IMR-90 (cell line): ENCODE measurements at regions not wholly inside any gene's neighbourhood (a gene's known extent, or its start where the extent isn't known, plus 50 kb on each side); places are given as distances from the start of the nearest gene placed in this dataset.

ENCODE experiments used
- ATAC-seq: fragments of 200-7000 bp; cut with Tn5 transposase; 2 replicates; pipeline ENCODE4 v1.9.1; 2020; ENCODE audit warnings: low read depth, mild to moderate bottlenecking, moderate library complexity
- BruUV-seq: library from RNA; stranded (reverse); fragments of 400-500 nt; replicated peaks from 2 replicates; lab custom pipeline; 2021; lab: Mats Ljungman, UMichigan
- CTCF ChIA-PET: fragments of 300-600 bp; formaldehyde crosslinking; extraction: SDS; loops from one replicate; lab custom pipeline; 2021; ENCODE audit warnings: antibody characterized with exemption; lab: Yijun Ruan, JAX
- POLR2A ChIA-PET: fragments of 300-600 bp; sonication (Branson Sonifier 250); formaldehyde crosslinking; loops from one replicate; lab custom pipeline; 2022; ENCODE audit warnings: antibody characterized with exemption; ENCODE audit not compliant: unreplicated experiment; lab: Charles Lee
- DNase-seq: peaks from one replicate; pipeline ENCODE4 v3.0.0; 2013
- H2AFZ ChIP-seq: replicated peaks from 2 replicates; pipeline ENCODE3; 2013; ENCODE audit warnings: low read length, mild to moderate bottlenecking; ENCODE audit not compliant: poor library complexity
- H2AK5ac ChIP-seq: 2 replicates; pipeline ENCODE4 v1.6.1; 2013; ENCODE audit warnings: low read depth, low read length, inconsistent platforms
- H2AK9ac ChIP-seq: replicated peaks from 2 replicates; pipeline ENCODE3; 2013; ENCODE audit warnings: mild to moderate bottlenecking, low read depth, low read length, moderate library complexity; ENCODE audit not compliant: poor library complexity
- H2BK120ac ChIP-seq: 2 replicates; pipeline ENCODE4 v1.6.1; 2013; ENCODE audit warnings: low read depth, low read length, inconsistent platforms
- H2BK15ac ChIP-seq: 3 replicates; pipeline ENCODE4 v1.6.1; 2013; ENCODE audit warnings: low read depth, low read length, inconsistent platforms
- H2BK20ac ChIP-seq: 2 replicates; pipeline ENCODE4 v1.6.1; 2013; ENCODE audit warnings: low read depth, mild to moderate bottlenecking, inconsistent platforms, low read length, moderate library complexity
- H2BK5ac ChIP-seq: 2 replicates; pipeline ENCODE4 v1.6.1; 2013; ENCODE audit warnings: mild to moderate bottlenecking, low read depth, low read length, inconsistent platforms; ENCODE audit not compliant: poor library complexity, severe bottlenecking
- H3K14ac ChIP-seq: replicated peaks from 2 replicates; pipeline ENCODE4 v1.6.1; 2013; ENCODE audit warnings: low read depth, low read length, inconsistent platforms
- H3K18ac ChIP-seq: 2 replicates; pipeline ENCODE4 v1.6.1; 2013; ENCODE audit warnings: low read depth, low read length, control low read depth
- H3K23ac ChIP-seq: 2 replicates; pipeline ENCODE4 v1.6.1; 2013; ENCODE audit warnings: low read depth, low read length, inconsistent platforms
- H3K27ac ChIP-seq: 2 replicates; pipeline ENCODE4 v1.5.1; 2013; ENCODE audit warnings: mild to moderate bottlenecking, control low read depth, low read length; ENCODE audit not compliant: insufficient read depth
- H3K27me3 ChIP-seq: 2 replicates; pipeline ENCODE4 v1.6.1; 2013; ENCODE audit warnings: low read length; ENCODE audit not compliant: control insufficient read depth, insufficient read depth
- H3K36me3 ChIP-seq: 2 replicates; pipeline ENCODE4 v1.6.1; 2013; ENCODE audit warnings: low read length, mixed read lengths; ENCODE audit not compliant: control insufficient read depth, insufficient read depth
- H3K4ac ChIP-seq: 2 replicates; pipeline ENCODE4 v1.6.1; 2013; ENCODE audit warnings: low read depth, low read length, inconsistent platforms
- H3K4me1 ChIP-seq: 2 replicates; pipeline ENCODE4 v1.6.1; 2013; ENCODE audit warnings: low read length, mixed read lengths; ENCODE audit not compliant: control insufficient read depth, insufficient read depth
- H3K4me2 ChIP-seq: 2 replicates; pipeline ENCODE4 v1.6.1; 2013; ENCODE audit warnings: low read depth, mild to moderate bottlenecking, control low read depth, low read length, moderate library complexity
- H3K4me3 ChIP-seq: 2 replicates; pipeline ENCODE4 v1.5.1; 2013; ENCODE audit warnings: low read depth, mild to moderate bottlenecking, control low read depth, low read length, moderate library complexity; ENCODE audit not compliant: insufficient read depth
- H3K56ac ChIP-seq: 2 replicates; pipeline ENCODE4 v1.6.1; 2013; ENCODE audit warnings: low read length, inconsistent platforms; ENCODE audit not compliant: insufficient read depth; ENCODE audit errors: extremely low read depth
- H3K79me1 ChIP-seq, 2 experiments: 2 replicates each; pipeline ENCODE4 v1.6.1; 2013; ENCODE audit warnings: low read length in 2 of 2, inconsistent platforms in 1 of 2, low read depth in 1 of 2
- H3K9ac ChIP-seq: 2 replicates; pipeline ENCODE4 v1.6.1; 2013; ENCODE audit warnings: low read depth, low read length, control low read depth
- H3K9me1 ChIP-seq: 2 replicates; pipeline ENCODE4 v1.6.1; 2013; ENCODE audit warnings: low read length, inconsistent platforms; ENCODE audit not compliant: insufficient read depth
- H3K9me3 ChIP-seq: 2 replicates; pipeline ENCODE4 v1.6.1; 2013; ENCODE audit warnings: low read length; ENCODE audit not compliant: control insufficient read depth, insufficient read depth
- H4K20me1 ChIP-seq: 2 replicates; pipeline ENCODE4 v1.6.1; 2013; ENCODE audit warnings: low read length, inconsistent platforms; ENCODE audit not compliant: insufficient read depth
- H4K5ac ChIP-seq: 2 replicates; pipeline ENCODE4 v1.6.1; 2013; ENCODE audit warnings: mild to moderate bottlenecking, low read depth, low read length, control low read depth
- H4K8ac ChIP-seq, 2 experiments: 2 replicates each; pipeline ENCODE4 v1.6.1; 2013; ENCODE audit warnings: low read depth in 2 of 2, low read length in 2 of 2, control low read depth in 1 of 2, inconsistent platforms in 1 of 2
- H4K91ac ChIP-seq: 2 replicates; pipeline ENCODE4 v1.6.1; 2013; ENCODE audit warnings: low read depth, low read length, inconsistent platforms; ENCODE audit not compliant: insufficient read depth
- BHLHE40 ChIP-seq: fragments of 150-350 bp; IDR thresholded peaks from 2 replicates; pipeline ENCODE4 v1.6.1; 2016; ENCODE audit warnings: mild to moderate bottlenecking, low read depth, low read length
- CEBPB ChIP-seq: IDR thresholded peaks from 2 replicates; pipeline ENCODE4 v1.6.1; 2012; ENCODE audit warnings: low read depth, low read length, improper control_type of control experiment
- CHD1 ChIP-seq: IDR thresholded peaks from 2 replicates; pipeline ENCODE4 v1.6.1; 2012; ENCODE audit warnings: low read depth, low read length, improper control_type of control experiment
- CTCF ChIP-seq: conservative IDR thresholded peaks from 2 replicates; pipeline ENCODE4 v1.5.1; 2012; ENCODE audit warnings: mild to moderate bottlenecking, low read depth, low read length, improper control_type of control experiment
- ELK1 ChIP-seq: fragments of 150-350 bp; IDR thresholded peaks from 2 replicates; pipeline ENCODE4 v1.6.1; 2016; ENCODE audit warnings: low read depth, mild to moderate bottlenecking, low read length, moderate library complexity, borderline replicate concordance
- FOS ChIP-seq: fragments of 150-350 bp; IDR thresholded peaks from 2 replicates; pipeline ENCODE4 v1.6.1; 2016; ENCODE audit warnings: low read depth, low read length
- MAFK ChIP-seq: IDR thresholded peaks from 2 replicates; pipeline ENCODE4 v1.6.1; 2012; ENCODE audit warnings: low read depth, low read length, improper control_type of control experiment
- MAZ ChIP-seq: IDR thresholded peaks from 2 replicates; pipeline ENCODE4 v1.6.1; 2012; ENCODE audit warnings: low read depth, mild to moderate bottlenecking, low read length, improper control_type of control experiment, moderate library complexity, borderline replicate concordance
- MXI1 ChIP-seq: IDR thresholded peaks from 2 replicates; pipeline ENCODE4 v1.6.1; 2012; ENCODE audit warnings: low read depth, mild to moderate bottlenecking, low read length, moderate library complexity, borderline replicate concordance
- NFE2L2 ChIP-seq: fragments of 150-350 bp; IDR thresholded peaks from 2 replicates; pipeline ENCODE4 v1.6.1; 2016; ENCODE audit warnings: low read depth, mild to moderate bottlenecking, low read length
- POLR2A ChIP-seq: IDR thresholded peaks from 2 replicates; pipeline ENCODE4 v1.6.1; 2012; ENCODE audit warnings: mild to moderate bottlenecking, low read depth, low read length
- RAD21 ChIP-seq: IDR thresholded peaks from 2 replicates; pipeline ENCODE4 v1.6.1; 2012; ENCODE audit warnings: low read length, improper control_type of control experiment
- RCOR1 ChIP-seq: IDR thresholded peaks from 2 replicates; pipeline ENCODE4 v1.6.1; 2012; ENCODE audit warnings: mild to moderate bottlenecking, low read length, improper control_type of control experiment; ENCODE audit not compliant: insufficient replicate concordance
- RFX5 ChIP-seq: IDR thresholded peaks from 2 replicates; pipeline ENCODE4 v1.8.0; 2012; ENCODE audit warnings: low read depth, mild to moderate bottlenecking, low read length, moderate library complexity
- SMC3 ChIP-seq: fragments of 150-350 bp; IDR thresholded peaks from 2 replicates; pipeline ENCODE4 v1.6.1; 2016; ENCODE audit warnings: low read depth, mild to moderate bottlenecking, antibody characterized with exemption, low read length, moderate library complexity
- USF2 ChIP-seq: fragments of 150-350 bp; IDR thresholded peaks from 2 replicates; pipeline ENCODE4 v1.6.1; 2017; ENCODE audit warnings: mild to moderate bottlenecking, antibody characterized with exemption, low read length, low read depth
- WGBS, 2 experiments: methylation state at CpG; one replicate each; pipeline versions ENCODE4 v1.1.5 to v1.1.7; 2013; ENCODE audit warnings: missing lambda C conversion rate in 2 of 2; ENCODE audit not compliant: insufficient read length in 1 of 2; ENCODE audit errors: extremely low coverage in 2 of 2; 5-methylcytosine and 5-hydroxymethylcytosine counted together
- dilution Hi-C: fragments of 300-500 bp; cut with HindIII; formaldehyde crosslinking; loops from one replicate; pipeline ENCODE4 v1.14.3; 2018; ENCODE audit warnings: low sequenced_read_pairs; ENCODE audit not compliant: unreplicated experiment
- in situ Hi-C: fragments of 300-500 bp; cut with MboI; formaldehyde crosslinking; loops from 3 replicates; pipeline ENCODE4 v1.14.3; 2019; ENCODE audit warnings: low sequenced_read_pairs, inconsistent platforms, mixed read lengths
- intact Hi-C: fragments of 100-400 bp; cut with micrococcal nuclease; formaldehyde crosslinking; loops from 2 replicates; pipeline ENCODE4 v1.10.0; 2022

- Histone ChIP-seq H3K4me2 (no peak overlapping the region), H4K91ac (no peak overlapping the region), H2BK15ac (no peak overlapping the region), H3K56ac (no peak overlapping the region), H4K8ac (no peak overlapping the region), H3K4me3 (no peak overlapping the region), H4K20me1 (no peaks in the 10 kb centered on the region), H4K5ac (no peak overlapping the region), H2BK5ac (no peak overlapping the region), H3K9ac (no peak overlapping the region), H2AK5ac (no peak overlapping the region), H3K79me1 (no peaks in the 10 kb centered on the region), H3K27ac (no peak overlapping the region), H3K9me1 (no peaks in the 10 kb centered on the region), H3K36me3 (no peaks in the 10 kb centered on the region), H3K23ac (no peak overlapping the region), H2AFZ (no peak overlapping the region), H2BK20ac (no peak overlapping the region), H2BK120ac (no peak overlapping the region), H3K9me3 (no peaks in the 10 kb centered on the region), H3K18ac (no peak overlapping the region), H2AK9ac (no peak overlapping the region), H3K14ac (no peak overlapping the region; the same call in 1 of the 2 replicates), H3K4ac (no peak overlapping the region), H3K27me3 (no peaks in the 10 kb centered on the region), H3K4me1 (no peaks in the 10 kb centered on the region)
- ATAC-seq (no peak), DNase-seq (no peak)
- BruUV-seq: no TSS peak
- POLR2A ChIA-PET: no interaction called here
- dilution Hi-C loops (no loop called here), intact Hi-C loops (no loop called here), in situ Hi-C loops (no loop called here)
- CTCF ChIA-PET: no interaction called here
- WGBS, 2 experiments: 83% methylated on average over 1 of the region's 3 CpGs; no CpG with 5 or more reads in 1 of the 2 experiments
- no peak for TF ChIP-seq USF2
- TF ChIP-seq RFX5: no peak
- no peak for TF ChIP-seq MXI1
- no peak for TF ChIP-seq CTCF
- TF ChIP-seq RAD21: no peak
- TF ChIP-seq MAZ: no peak
- no peak for TF ChIP-seq ELK1
- no peak for TF ChIP-seq RCOR1
- TF ChIP-seq MAFK: no peak
- no peak for TF ChIP-seq SMC3
- TF ChIP-seq CEBPB: no peak
- TF ChIP-seq FOS: no peak
- no peak for TF ChIP-seq BHLHE40
- TF ChIP-seq NFE2L2: no peak
- TF ChIP-seq POLR2A: no peak
- no peak for TF ChIP-seq CHD1
Measured at GRCh38 chr4:78711676-78712075, 64.5 kb upstream of the BMP2K start.
